Activated CD4-positive, alpha-beta T cell treated with anti-CD3 and anti-CD28 coated beads for 36 hours (primary cell): ENCODE measurements at regions not wholly inside any gene's neighbourhood (a gene's known extent, or its start where the extent isn't known, plus 50 kb on each side); places are given as distances from the start of the nearest gene placed in this dataset.

Source experiments
- ATAC-seq: fragments of 200-7000 bp; cut with Tn5 transposase; one replicate; pipeline ENCODE4 v1.10.0; 2021; ENCODE audit warnings: mild to moderate bottlenecking, moderate library complexity
- CTCF ChIA-PET: fragments of 350-600 bp; sonication (Branson Sonifier 250); formaldehyde crosslinking; loops from one replicate; lab custom pipeline; 2021; ENCODE audit warnings: antibody characterized with exemption; lab: Charles Lee
- POLR2A ChIA-PET: fragments of 350-600 bp; sonication (Branson Sonifier 250); formaldehyde crosslinking; loops from one replicate; lab custom pipeline; 2021; ENCODE audit warnings: antibody characterized with exemption, inconsistent platforms; lab: Charles Lee
- DNase-seq: peaks from one replicate; pipeline ENCODE4 v3.0.0-alpha.2; 2020
- H3K27ac Mint-ChIP-seq: one replicate; pipeline ENCODE4 v1.8.0; 2021; ENCODE audit warnings: mixed read lengths
- H3K27me3 Mint-ChIP-seq: one replicate; pipeline ENCODE4 v1.8.0; 2021; ENCODE audit warnings: mixed read lengths
- H3K36me3 Mint-ChIP-seq: one replicate; pipeline ENCODE4 v1.8.0; 2021; ENCODE audit warnings: low read depth, mixed read lengths
- H3K4me1 Mint-ChIP-seq: one replicate; pipeline ENCODE4 v1.8.0; 2021; ENCODE audit warnings: mixed read lengths
- H3K4me3 Mint-ChIP-seq: one replicate; pipeline ENCODE4 v1.8.0; 2021; ENCODE audit warnings: mild to moderate bottlenecking, moderate library complexity, mixed read lengths
- H3K9me3 Mint-ChIP-seq: one replicate; pipeline ENCODE4 v1.8.0; 2021; ENCODE audit warnings: low read depth, mixed read lengths
- intact Hi-C, 2 experiments: fragments of 100-400 bp; cut with DNase I in 1 of 2; cut with micrococcal nuclease in 1 of 2; formaldehyde crosslinking; loops; one replicate each; pipeline versions ENCODE4 v1.14.2 to v1.15.1; 2022 to 2024; cut with DNase I, micrococcal nuclease

DNA sequence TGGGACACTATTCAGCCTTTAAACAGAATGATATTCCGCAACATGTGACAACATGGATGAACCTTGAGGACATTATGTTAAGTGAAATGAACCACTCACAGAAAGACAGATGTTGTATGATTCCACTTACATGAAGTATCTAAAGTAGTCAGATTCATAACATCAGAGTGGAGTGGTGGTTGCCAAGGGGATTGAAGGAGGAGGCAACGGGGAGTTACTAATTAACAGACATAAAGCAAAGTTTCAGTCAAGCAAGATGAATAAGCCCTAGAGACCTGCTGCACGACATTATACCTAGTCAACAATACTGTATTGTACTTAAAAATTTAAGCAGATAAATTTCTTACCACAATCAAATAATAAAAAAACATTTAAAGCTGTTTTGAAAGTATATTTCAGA, 105.0 kb upstream of the NR0B1 start:
- intact Hi-C loops: no loop called here
- ChIA-PET CTCF (no interaction called here), POLR2A (no interaction called here)
- ATAC-seq (no peak), DNase-seq (no peak)
- H3K4me1 Mint-ChIP-seq: no peaks in the 10 kb centered on the region
- no peaks in the 10 kb centered on the region for H3K27me3 Mint-ChIP-seq
- no peak overlapping the region for H3K27ac Mint-ChIP-seq
- no peak overlapping the region for H3K4me3 Mint-ChIP-seq
- no peaks in the 10 kb centered on the region for H3K9me3 Mint-ChIP-seq
- no peaks in the 10 kb centered on the region for H3K36me3 Mint-ChIP-seq

DNA sequence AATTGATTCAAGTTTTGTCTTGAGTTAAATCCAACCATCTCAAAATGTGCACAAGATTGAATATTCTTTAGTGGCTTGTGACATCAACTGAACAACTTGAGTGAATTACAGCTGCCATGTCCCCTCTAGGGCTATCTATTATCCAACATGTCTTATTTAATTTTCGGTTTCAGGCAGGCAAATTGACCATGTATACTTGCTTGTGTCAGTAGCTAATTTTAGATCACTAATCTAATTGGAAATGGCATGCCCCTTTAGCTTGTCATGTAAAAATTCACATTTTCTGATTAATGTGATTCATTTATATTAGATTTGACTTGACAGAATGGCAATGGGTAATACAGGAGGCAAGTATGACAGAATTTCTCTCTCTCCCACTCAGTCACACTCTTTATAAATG, 93.2 kb upstream of the NR0B1 start:
- ATAC-seq (no peak), DNase-seq (no peak)
- Mint-ChIP-seq H3K4me3 (no peak overlapping the region), H3K4me1 (no peaks in the 10 kb centered on the region), H3K27ac (no peak overlapping the region), H3K9me3 (no peaks in the 10 kb centered on the region), H3K36me3 (no peaks in the 10 kb centered on the region), H3K27me3 (no peaks in the 10 kb centered on the region)
- POLR2A ChIA-PET: no interaction called here
- CTCF ChIA-PET: no interaction called here
- intact Hi-C loops: no loop called here

DNA sequence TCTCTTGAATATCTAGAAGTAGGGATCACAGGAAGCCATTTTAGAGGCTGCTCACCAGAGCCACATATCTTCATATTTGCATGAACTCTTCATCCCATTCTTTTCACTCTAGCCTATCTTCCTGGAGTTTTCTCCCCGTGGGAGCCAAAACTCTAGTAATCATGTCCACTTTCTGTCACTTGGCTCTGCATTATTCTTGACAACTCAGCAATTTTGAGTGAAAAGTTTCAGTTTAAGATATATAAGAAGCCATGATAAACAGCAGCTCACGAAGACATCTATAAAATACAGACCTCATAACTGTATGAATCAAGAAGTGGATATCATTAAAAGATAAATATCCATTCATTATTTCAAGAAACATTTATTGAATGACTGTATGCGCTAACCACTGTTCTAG, 79.1 kb upstream of the NR0B1 start:
- ChIA-PET CTCF (no interaction called here), POLR2A (no interaction called here)
- Mint-ChIP-seq H3K4me3 (no peak overlapping the region), H3K4me1 (no peaks in the 10 kb centered on the region), H3K9me3 (no peaks in the 10 kb centered on the region), H3K36me3 (no peaks in the 10 kb centered on the region), H3K27ac (no peak overlapping the region), H3K27me3 (peaks cover 5% of the 10 kb centered on the region)
- ATAC-seq (no peak), DNase-seq (no peak)
- intact Hi-C loops: no loop called here

DNA sequence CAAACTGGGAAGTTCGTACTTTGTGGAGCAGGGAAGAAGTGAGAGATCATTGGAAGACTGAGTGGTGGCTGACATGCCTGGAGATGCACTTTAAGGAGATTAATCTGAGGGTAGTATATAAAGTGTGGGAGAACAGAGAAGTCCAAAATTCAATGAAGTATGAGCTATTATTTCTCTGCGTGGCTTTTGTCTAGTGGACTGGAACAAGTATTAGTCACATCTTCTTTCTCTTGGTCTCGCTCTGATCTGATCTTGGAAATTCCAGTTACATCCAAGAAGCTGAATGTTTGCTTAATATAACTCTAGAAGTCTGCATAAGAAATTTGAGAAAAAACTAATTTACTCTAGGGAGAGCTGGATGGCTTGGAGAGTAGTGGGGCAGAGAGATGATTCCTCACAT, 64.8 kb upstream of the NR0B1 start:
- no peaks in the 10 kb centered on the region for H3K4me1 Mint-ChIP-seq
- ATAC-seq (no peak), DNase-seq (no peak)
- no peak overlapping the region for H3K27ac Mint-ChIP-seq
- ChIA-PET CTCF (interaction anchor here (0.7 kb wide), 1 partner anchor 50 kb away, joined by 3 read pairs; no protein-coding TSS in a partner anchor), POLR2A (interaction anchor here (0.6 kb wide), 1 partner anchor 1329 kb away, joined by 3 read pairs; no protein-coding TSS in a partner anchor)
- intact Hi-C loops: no loop called here
- H3K4me3 Mint-ChIP-seq: no peak overlapping the region
- H3K27me3 Mint-ChIP-seq: no peaks in the 10 kb centered on the region
- H3K9me3 Mint-ChIP-seq: peaks cover 3% of the 10 kb centered on the region
- H3K36me3 Mint-ChIP-seq: no peaks in the 10 kb centered on the region

DNA sequence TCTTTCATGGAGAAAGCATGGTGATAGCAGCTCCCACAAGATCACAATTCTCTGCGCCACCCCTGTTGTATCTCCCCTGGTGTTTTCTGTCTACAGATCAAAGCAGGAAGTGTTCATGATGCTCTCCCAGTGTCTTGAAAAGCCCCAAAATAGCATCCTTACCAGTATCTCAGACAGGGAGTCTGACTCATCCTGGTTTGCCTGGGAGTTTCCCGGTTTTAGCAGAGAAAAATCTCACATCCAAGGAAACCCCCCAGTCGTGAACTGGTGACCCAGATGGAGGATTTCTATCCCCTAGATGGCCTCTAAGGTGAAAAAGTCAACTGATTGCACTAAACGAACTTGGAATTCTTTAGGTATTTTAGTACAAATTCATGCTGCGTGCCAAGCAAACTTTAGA, 64.3 kb upstream of the NR0B1 start:
- H3K36me3 Mint-ChIP-seq: no peaks in the 10 kb centered on the region
- ChIA-PET CTCF (interaction anchor here (0.7 kb wide), 1 partner anchor 51 kb away, joined by 3 read pairs; no protein-coding TSS in a partner anchor), POLR2A (interaction anchor here (0.6 kb wide), 1 partner anchor 1329 kb away, joined by 3 read pairs; no protein-coding TSS in a partner anchor)
- H3K27ac Mint-ChIP-seq: no peak overlapping the region
- H3K4me1 Mint-ChIP-seq: no peaks in the 10 kb centered on the region
- H3K27me3 Mint-ChIP-seq: no peaks in the 10 kb centered on the region
- H3K4me3 Mint-ChIP-seq: no peak overlapping the region
- DNase-seq (no peak), ATAC-seq (no peak)
- intact Hi-C loops: no loop called here
- no peaks in the 10 kb centered on the region for H3K9me3 Mint-ChIP-seq

DNA sequence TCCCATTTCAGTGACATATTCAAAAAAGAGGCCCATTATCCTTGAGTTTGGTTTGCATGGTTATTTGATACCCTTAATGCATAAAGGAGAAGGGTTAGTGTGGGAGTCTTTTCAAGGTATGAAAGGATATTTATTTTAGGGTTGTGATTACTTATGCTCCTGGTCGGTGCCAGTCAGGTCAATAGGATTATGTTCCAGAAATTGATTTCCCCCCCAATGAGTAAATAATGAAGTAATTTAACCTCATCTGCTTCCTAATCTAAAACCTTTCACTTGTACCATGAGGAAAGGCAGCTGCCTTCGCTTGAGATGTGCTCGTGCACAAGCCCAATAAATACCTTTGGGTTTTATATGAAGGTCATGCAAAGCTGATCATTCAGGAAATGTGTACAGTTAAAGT, 55.0 kb upstream of the NR0B1 start:
- no peak overlapping the region for H3K4me3 Mint-ChIP-seq
- no peaks in the 10 kb centered on the region for H3K36me3 Mint-ChIP-seq
- no peaks in the 10 kb centered on the region for H3K9me3 Mint-ChIP-seq
- H3K27ac Mint-ChIP-seq: no peak overlapping the region
- no peaks in the 10 kb centered on the region for H3K27me3 Mint-ChIP-seq
- DNase-seq: no peak
- ATAC-seq: no peak
- no peaks in the 10 kb centered on the region for H3K4me1 Mint-ChIP-seq
- intact Hi-C loops: no loop called here
- ChIA-PET POLR2A (no interaction called here), CTCF (no interaction called here)
